ENCODE measurements at regions not wholly inside any gene's neighbourhood (a gene's known extent, or its start where the extent isn't known, plus 50 kb on each side); places are given as distances from the start of the nearest gene placed in this dataset.

GRCh38 chr13:104460554-104460953 lies 1394.3 kb upstream of the SLC10A2 start:
- TF ChIP-seq, protein P1, sequence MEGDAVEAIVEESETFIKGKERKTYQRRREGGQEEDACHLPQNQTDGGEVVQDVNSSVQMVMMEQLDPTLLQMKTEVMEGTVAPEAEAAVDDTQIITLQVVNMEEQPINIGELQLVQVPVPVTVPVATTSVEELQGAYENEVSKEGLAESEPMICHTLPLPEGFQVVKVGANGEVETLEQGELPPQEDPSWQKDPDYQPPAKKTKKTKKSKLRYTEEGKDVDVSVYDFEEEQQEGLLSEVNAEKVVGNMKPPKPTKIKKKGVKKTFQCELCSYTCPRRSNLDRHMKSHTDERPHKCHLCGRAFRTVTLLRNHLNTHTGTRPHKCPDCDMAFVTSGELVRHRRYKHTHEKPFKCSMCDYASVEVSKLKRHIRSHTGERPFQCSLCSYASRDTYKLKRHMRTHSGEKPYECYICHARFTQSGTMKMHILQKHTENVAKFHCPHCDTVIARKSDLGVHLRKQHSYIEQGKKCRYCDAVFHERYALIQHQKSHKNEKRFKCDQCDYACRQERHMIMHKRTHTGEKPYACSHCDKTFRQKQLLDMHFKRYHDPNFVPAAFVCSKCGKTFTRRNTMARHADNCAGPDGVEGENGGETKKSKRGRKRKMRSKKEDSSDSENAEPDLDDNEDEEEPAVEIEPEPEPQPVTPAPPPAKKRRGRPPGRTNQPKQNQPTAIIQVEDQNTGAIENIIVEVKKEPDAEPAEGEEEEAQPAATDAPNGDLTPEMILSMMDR (conservative IDR thresholded peaks at IDR 0.05; ENCODE audit: low read depth, low read length) = no peak
- no peak for TF ChIP-seq MAZ (IDR thresholded peaks at IDR 0.05; ENCODE audit: borderline replicate concordance, low read depth, low read length)
- TF ChIP-seq RFX5 (IDR thresholded peaks at IDR 0.05; ENCODE audit: low read depth, low read length) = no peak
- TF ChIP-seq SMC3 (IDR thresholded peaks at IDR 0.05; ENCODE audit: low read depth, low read length) = no peak
- no peak for TF ChIP-seq POLR2A (IDR thresholded peaks at IDR 0.05; ENCODE audit: low read depth, low read length)
- no peak for TF ChIP-seq USF2 (IDR thresholded peaks at IDR 0.05; ENCODE audit: low read depth, low read length)
- no peak for TF ChIP-seq FOS (IDR thresholded peaks at IDR 0.05; ENCODE audit: low read depth, low read length)

All from IMR-90 (cell line).